ENCODE measurements at regions not wholly inside any gene's neighbourhood (a gene's known extent, or its start where the extent isn't known, plus 50 kb on each side); places are given as distances from the start of the nearest gene placed in this dataset.

DNA sequence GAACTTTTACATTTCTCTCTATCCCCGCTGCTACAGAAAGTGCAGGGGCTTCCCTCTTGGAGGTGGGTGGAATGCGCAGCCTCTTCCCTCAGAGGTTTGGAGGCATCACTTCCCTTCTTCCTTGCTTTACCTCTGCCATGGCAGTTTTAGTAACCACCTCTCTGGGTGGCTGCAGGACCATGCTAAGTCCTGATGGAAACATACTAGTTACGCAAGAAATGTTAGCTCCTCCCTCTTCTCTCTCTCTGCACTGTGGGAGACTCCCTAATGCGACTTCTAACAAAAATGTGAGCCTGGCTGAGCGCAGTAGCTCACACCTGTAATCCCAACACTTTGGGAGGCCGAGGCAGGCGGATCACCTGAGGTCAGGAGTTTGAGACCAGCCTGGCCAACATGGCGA is 116.8 kb upstream of the RAB6C start:
- DNase-seq (ENCODE audit: low read depth in 2 of 2), result no peak

DNA sequence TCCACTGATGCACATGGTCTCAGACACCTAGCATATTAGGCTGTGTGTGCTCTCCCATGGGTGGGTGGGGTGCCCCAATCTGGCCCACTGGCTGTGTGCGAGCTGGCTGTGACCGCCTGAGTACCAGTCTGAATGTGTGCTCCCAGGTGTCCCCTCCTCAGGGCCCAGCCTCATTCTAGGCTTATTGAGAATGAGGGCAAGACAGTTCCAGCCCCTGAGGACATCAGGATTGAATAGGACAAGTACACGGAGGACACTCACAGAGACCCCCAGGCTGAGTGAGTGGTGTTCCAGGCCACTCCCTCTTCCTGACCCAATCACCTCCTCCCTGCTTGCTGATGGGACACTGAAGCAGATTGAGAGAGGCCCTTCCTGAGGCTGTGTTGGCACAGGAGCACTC is 116.1 kb upstream of the RAB6C start:
- DNase-seq (ENCODE audit: low read depth in 2 of 2), result no peak

- DNase-seq (ENCODE audit: low read depth in 2 of 2), result no peak
Observed at GRCh38 chr2:129864719-129865118, 114.7 kb upstream of the RAB6C start.

- no peak for DNase-seq (ENCODE audit: low read depth in 2 of 2)
Observed at GRCh38 chr2:129865976-129866375, 113.5 kb upstream of the RAB6C start.

- DNase-seq (ENCODE audit: low read depth in 2 of 2), result no peak
Observed at GRCh38 chr2:129866391-129866790, 113.1 kb upstream of the RAB6C start.

- no peak for DNase-seq (ENCODE audit: low read depth in 2 of 2)
Observed at GRCh38 chr2:129868151-129868550, 111.3 kb upstream of the RAB6C start.

GRCh38 chr2:129870685-129871241 is 108.7 kb upstream of the RAB6C start:
- DNase-seq (ENCODE audit: low read depth in 2 of 2), result no peak

- no peak for DNase-seq (ENCODE audit: low read depth in 2 of 2)
Observed at GRCh38 chr2:129872446-129872845, 107.0 kb upstream of the RAB6C start.

GRCh38 chr2:129876541-129876940 is 102.9 kb upstream of the RAB6C start:
- DNase-seq (ENCODE audit: low read depth in 2 of 2), result no peak

- peak; percentile 62 to 70 for DNase-seq (ENCODE audit: low read depth in 2 of 2)
Observed at GRCh38 chr2:129877289-129877741, 102.2 kb upstream of the RAB6C start.

- DNase-seq (ENCODE audit: low read depth in 2 of 2), result no peak
Observed at GRCh38 chr2:129877795-129878775, 101.4 kb upstream of the RAB6C start.

DNA sequence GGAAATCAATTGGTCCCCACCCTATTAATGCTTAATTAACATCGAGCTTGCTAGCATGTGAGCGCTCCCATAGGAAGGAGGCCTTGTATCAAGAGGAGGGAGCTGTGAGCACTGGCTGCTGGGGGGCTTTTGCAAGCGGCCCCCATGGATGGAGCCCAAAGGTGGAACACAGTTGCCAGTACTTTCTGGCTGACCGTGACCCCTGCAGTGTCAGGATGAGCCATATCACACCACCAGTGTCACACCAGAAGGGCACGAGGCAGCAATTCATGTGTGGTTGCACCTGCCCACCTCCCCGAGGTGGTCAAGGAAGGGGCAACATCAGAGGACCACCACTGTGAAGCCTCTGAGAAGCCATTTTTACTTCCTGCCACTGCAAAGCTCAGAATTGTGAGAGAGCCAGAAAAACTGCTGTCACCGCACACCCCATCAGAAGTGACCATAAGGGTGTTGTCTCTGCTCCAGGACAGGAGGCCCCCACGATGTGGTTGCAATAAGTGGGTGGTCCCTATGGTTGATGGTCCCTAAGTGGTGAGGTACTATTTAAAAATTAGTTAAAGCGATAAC is 99.8 kb upstream of the RAB6C start:
- DNase-seq (ENCODE audit: low read depth in 2 of 2), result no peak

DNA sequence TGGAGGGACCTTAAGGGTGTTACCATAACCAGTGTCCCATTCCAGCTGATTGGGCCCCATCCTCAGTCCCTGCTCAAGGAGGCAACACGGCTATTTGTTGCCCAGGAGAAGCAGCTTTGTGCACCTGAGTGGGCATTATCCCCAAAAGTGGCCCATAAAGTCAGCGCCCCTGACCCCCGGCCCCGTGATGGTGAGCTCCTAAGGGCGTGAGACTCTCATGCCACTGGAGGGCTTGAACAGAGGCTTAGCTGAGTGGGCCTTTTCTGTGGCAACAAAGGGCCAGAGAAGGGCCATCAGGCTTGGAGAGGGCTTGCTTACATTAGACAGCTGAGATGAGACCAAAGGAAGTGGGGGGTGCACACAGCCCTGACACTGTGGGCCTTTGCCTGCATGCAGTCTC is 99.2 kb upstream of the RAB6C start:
- DNase-seq (ENCODE audit: low read depth in 2 of 2), result no peak

DNA sequence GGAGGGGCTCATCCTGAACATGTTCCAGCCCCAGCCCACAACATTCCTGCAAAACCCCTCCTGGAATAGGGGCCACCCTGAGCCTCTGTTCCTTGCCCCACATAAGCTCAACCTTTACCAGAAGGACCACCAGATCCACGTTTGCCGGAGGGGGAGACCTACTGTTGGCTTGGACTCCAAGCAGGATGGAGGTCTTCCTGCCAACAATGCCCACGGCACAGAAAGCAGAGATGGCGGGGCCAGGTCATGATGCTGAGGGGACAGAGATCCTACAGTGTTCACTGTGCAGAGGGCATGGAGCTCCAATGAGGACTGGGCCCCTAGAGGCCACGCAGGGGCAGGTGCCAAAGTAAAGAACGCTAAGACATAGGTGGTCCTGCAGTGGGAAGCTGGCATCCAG is 98.5 kb upstream of the RAB6C start:
- no peak for DNase-seq (ENCODE audit: low read depth in 2 of 2)

GRCh38 chr2:129881786-129882396 is 97.6 kb upstream of the RAB6C start:
- DNase-seq (ENCODE audit: low read depth in 2 of 2), result no peak

DNA sequence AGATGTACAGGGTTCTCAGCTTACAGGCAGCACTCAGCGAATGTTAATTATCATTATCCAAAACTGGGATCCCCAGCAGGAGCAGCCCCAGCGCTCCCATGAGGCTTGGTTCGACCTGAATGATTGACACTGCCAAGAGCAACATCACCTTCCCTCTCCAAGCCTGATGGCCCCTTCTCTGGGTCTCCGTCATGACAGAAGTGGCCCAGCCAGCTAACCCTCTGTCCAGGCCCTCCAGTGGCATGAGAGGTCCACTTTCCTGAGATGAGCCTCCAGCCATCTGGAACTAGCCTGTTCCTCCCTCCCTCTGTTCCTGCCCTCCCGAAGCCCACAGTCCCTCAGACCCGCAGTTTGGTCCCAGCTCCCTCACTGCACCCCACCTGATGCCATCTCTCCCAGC is 97.0 kb upstream of the RAB6C start:
- DNase-seq (ENCODE audit: low read depth in 2 of 2), result no peak

DNA sequence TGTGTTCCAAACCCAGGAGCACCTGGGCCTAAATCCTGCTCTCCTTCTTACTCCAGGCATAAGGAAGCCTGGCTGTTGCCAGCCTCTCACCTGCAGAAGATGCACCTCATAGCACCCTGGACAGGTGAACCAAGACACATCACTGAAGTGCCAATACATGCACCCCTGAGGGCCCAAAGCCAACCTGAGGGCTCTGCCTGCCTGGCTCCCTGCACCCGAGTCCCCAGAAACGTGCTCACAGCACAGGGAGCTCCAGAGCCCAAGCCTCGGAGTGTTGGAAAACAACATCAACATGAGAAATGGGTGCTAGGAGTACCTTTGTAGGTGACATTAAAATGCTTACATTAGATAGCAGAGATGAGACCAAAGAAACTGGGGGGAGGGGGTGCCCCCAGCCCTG is 96.3 kb upstream of the RAB6C start:
- DNase-seq (ENCODE audit: low read depth in 2 of 2), result no peak

- DNase-seq (ENCODE audit: low read depth in 2 of 2), result no peak
Observed at GRCh38 chr2:129884221-129884786, 95.2 kb upstream of the RAB6C start.

GRCh38 chr2:129885735-129886134 is 93.7 kb upstream of the RAB6C start:
- DNase-seq (ENCODE audit: low read depth in 2 of 2), result no peak

- DNase-seq (ENCODE audit: low read depth in 2 of 2), result no peak
Observed at GRCh38 chr2:129887688-129888266, 91.7 kb upstream of the RAB6C start.

DNA sequence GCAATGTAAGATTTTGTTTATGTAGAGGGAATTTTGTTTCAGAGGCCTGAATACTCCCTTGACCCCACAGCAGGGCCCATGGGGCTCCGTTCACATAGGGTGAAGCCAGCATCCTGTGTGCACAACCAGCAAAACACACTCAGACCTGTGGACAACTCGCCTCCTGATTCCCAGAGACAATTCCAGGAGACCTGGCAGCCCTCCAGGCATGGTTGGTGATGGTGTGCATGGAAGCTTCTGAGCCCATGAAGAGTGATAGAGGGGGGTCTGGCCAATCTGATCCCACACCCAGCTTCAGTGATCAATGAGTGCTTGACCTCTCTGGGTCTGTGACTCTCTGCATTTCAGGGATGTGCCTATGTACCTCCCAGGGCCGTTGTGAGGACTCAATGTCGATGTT is 91.0 kb upstream of the RAB6C start:
- no peak for DNase-seq (ENCODE audit: low read depth in 2 of 2)

DNA sequence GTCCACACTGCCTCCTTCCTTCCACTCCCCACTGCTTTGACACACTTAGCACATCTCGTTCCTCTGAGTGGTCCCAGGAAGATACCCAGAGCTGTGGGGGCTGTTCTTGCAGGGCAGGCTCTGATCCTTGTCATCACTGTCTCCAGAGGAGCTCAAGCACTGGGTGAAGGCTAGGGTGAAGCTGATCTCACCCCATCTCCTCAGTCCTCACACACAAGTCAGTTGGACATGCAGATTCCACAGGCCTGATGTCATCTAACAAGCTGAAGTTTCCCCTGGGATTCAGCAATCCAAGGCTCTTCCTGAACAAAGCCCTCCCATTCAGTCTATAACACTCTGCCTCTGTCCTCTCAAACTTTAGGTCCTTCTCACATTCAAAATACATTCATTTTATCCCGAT is 90.6 kb upstream of the RAB6C start:
- no peak for DNase-seq (ENCODE audit: low read depth in 2 of 2)
